Caco-2 (cell line): ENCODE measurements at regions not wholly inside any gene's neighbourhood (a gene's known extent, or its start where the extent isn't known, plus 50 kb on each side); places are given as distances from the start of the nearest gene placed in this dataset.

ENCODE experiments used
- BruUV-seq: library from RNA; stranded (reverse); fragments of 400-500 nt; replicated peaks from 2 replicates; lab custom pipeline; 2021; lab: Mats Ljungman, UMichigan
- CTCF ChIA-PET: fragments of 300-600 bp; sonication (Branson Sonifier 250); formaldehyde crosslinking; loops from one replicate; lab custom pipeline; 2022; ENCODE audit warnings: antibody characterized with exemption; lab: Charles Lee
- POLR2A ChIA-PET: fragments of 300-600 bp; sonication (Branson Sonifier 250); formaldehyde crosslinking; loops from one replicate; lab custom pipeline; 2022; ENCODE audit warnings: antibody characterized with exemption; lab: Charles Lee
- DNase-seq, 2 experiments: peaks; one replicate each; pipeline versions ENCODE4 v3.0.0 to v3.0.0-alpha.2; 2020 to 2022
- H3K27me3 ChIP-seq: replicated peaks from 2 replicates; pipeline ENCODE4 v1.6.0; 2011; ENCODE audit warnings: low read length; ENCODE audit not compliant: control insufficient read depth, insufficient read depth
- H3K36me3 ChIP-seq: 2 replicates; pipeline ENCODE4 v1.5.1; 2011; ENCODE audit warnings: low read length; ENCODE audit not compliant: control insufficient read depth, insufficient read depth
- H3K4me1 ChIP-seq: fragments of 250-450 bp; sonication (Bioruptor Pico); 2 replicates; pipeline ENCODE4 v1.5.1; 2020; ENCODE audit warnings: mild to moderate bottlenecking
- H3K4me3 ChIP-seq: 2 replicates; pipeline ENCODE4 v1.5.1; 2011; ENCODE audit warnings: low read depth, mild to moderate bottlenecking, control low read depth, low read length
- H3K9me3 ChIP-seq: fragments of 250-450 bp; sonication (Bioruptor Pico); 2 replicates; pipeline ENCODE4 v1.5.1; 2020; ENCODE audit warnings: mild to moderate bottlenecking, moderate library complexity
- H3K27ac Mint-ChIP-seq: one replicate; pipeline ENCODE4 v1.8.0; 2022; ENCODE audit warnings: mixed read lengths; ENCODE audit not compliant: unreplicated experiment
- H3K27me3 Mint-ChIP-seq: one replicate; pipeline ENCODE4 v1.8.0; 2022; ENCODE audit warnings: mixed read lengths; ENCODE audit not compliant: insufficient read depth, unreplicated experiment
- H3K36me3 Mint-ChIP-seq: one replicate; pipeline ENCODE4 v1.8.0; 2022; ENCODE audit warnings: mild to moderate bottlenecking, mixed read lengths; ENCODE audit not compliant: insufficient read depth, unreplicated experiment
- H3K4me1 Mint-ChIP-seq: one replicate; pipeline ENCODE4 v1.8.0; 2022; ENCODE audit warnings: low read depth, mixed read lengths; ENCODE audit not compliant: unreplicated experiment
- H3K4me3 Mint-ChIP-seq: one replicate; pipeline ENCODE4 v1.8.0; 2022; ENCODE audit warnings: mild to moderate bottlenecking, moderate library complexity, mixed read lengths; ENCODE audit not compliant: unreplicated experiment
- H3K9me3 Mint-ChIP-seq: one replicate; pipeline ENCODE4 v1.8.0; 2022; ENCODE audit warnings: mixed read lengths; ENCODE audit not compliant: unreplicated experiment
- CTCF ChIP-seq, 2 experiments: fragments of 200-600 bp in 1 of 2; IDR thresholded peaks; 1 replicate in 1 of 2; 2 replicates in 1 of 2; pipeline versions ENCODE4 v1.5.1 to v1.8.0; 2011 to 2022; ENCODE audit warnings: antibody characterized with exemption in 1 of 2, control low read depth in 1 of 2, inconsistent platforms in 1 of 2, low read depth in 1 of 2, low read length in 1 of 2, mild to moderate bottlenecking in 1 of 2, moderate library complexity in 1 of 2; ENCODE audit not compliant: insufficient read depth in 1 of 2, severe bottlenecking in 1 of 2, unreplicated experiment in 1 of 2
- intact Hi-C: fragments of 100-400 bp; cut with micrococcal nuclease; formaldehyde crosslinking; loops from one replicate; pipeline ENCODE4 v1.10.0; 2022; ENCODE audit not compliant: unreplicated experiment

GRCh38 chr12:41736436-41736835 lies 408.2 kb downstream of the GXYLT1 start:
- Histone ChIP-seq H3K36me3 (no peaks in the 10 kb centered on the region), H3K4me1 (no peaks in the 10 kb centered on the region), H3K4me3 (no peak overlapping the region), H3K27me3 (no peaks in the 10 kb centered on the region), H3K9me3 (no peaks in the 10 kb centered on the region)
- no peak for TF ChIP-seq CTCF (IDR thresholded peaks at IDR 0.05; ENCODE audit: insufficient read depth in 1 of 2, low read depth in 1 of 2, low read length in 1 of 2, severe bottlenecking in 1 of 2, unreplicated experiment in 1 of 2)
- no TSS peak for BruUV-seq
- DNase-seq: no peak
- CTCF ChIA-PET: no interaction called here
- no peak overlapping the region for H3K27ac Mint-ChIP-seq
- no peaks in the 10 kb centered on the region for H3K36me3 Mint-ChIP-seq
- POLR2A ChIA-PET: no interaction called here
- no peaks in the 10 kb centered on the region for H3K9me3 Mint-ChIP-seq
- no peak overlapping the region for H3K4me3 Mint-ChIP-seq
- no peaks in the 10 kb centered on the region for H3K27me3 Mint-ChIP-seq
- no peaks in the 10 kb centered on the region for H3K4me1 Mint-ChIP-seq
- intact Hi-C loops: no loop called here

DNA sequence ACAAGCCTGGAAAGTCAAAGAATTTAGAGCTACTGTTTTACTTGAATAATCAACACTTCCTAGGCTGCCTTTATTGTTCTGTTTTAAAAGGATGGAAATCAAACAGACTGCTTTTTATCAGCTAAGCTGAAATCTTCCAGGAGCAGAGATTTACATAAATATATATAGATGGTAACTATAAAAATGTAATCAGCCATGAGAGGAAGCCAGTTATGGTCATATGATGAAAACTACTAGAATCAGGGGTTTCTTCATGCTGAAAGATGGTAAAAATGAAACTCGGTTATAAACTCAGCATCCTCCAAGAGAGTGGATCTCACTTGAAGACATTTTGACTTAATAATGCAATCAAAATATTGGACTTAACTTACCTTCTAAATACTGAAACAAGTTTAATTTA lies 413.0 kb downstream of the GXYLT1 start:
- ChIA-PET POLR2A (no interaction called here), CTCF (no interaction called here)
- Mint-ChIP-seq H3K27ac (no peak overlapping the region), H3K27me3 (no peaks in the 10 kb centered on the region), H3K36me3 (no peaks in the 10 kb centered on the region), H3K4me3 (no peak overlapping the region), H3K4me1 (no peaks in the 10 kb centered on the region), H3K9me3 (no peaks in the 10 kb centered on the region)
- no peak for DNase-seq
- no TSS peak for BruUV-seq
- Histone ChIP-seq H3K4me3 (no peak overlapping the region), H3K4me1 (no peaks in the 10 kb centered on the region), H3K36me3 (no peaks in the 10 kb centered on the region), H3K27me3 (no peaks in the 10 kb centered on the region), H3K9me3 (no peaks in the 10 kb centered on the region)
- no peak for TF ChIP-seq CTCF (IDR thresholded peaks at IDR 0.05; ENCODE audit: insufficient read depth in 1 of 2, low read depth in 1 of 2, low read length in 1 of 2, severe bottlenecking in 1 of 2, unreplicated experiment in 1 of 2)
- intact Hi-C loops: no loop called here

- ChIA-PET POLR2A (no interaction called here), CTCF (no interaction called here)
- H3K4me1 Mint-ChIP-seq: no peaks in the 10 kb centered on the region
- Histone ChIP-seq H3K4me3 (no peak overlapping the region), H3K36me3 (no peaks in the 10 kb centered on the region), H3K27me3 (no peaks in the 10 kb centered on the region), H3K9me3 (no peaks in the 10 kb centered on the region), H3K4me1 (no peaks in the 10 kb centered on the region)
- DNase-seq: no peak
- no TSS peak for BruUV-seq
- H3K9me3 Mint-ChIP-seq: no peaks in the 10 kb centered on the region
- no peak for TF ChIP-seq CTCF (IDR thresholded peaks at IDR 0.05; ENCODE audit: insufficient read depth in 1 of 2, low read depth in 1 of 2, low read length in 1 of 2, severe bottlenecking in 1 of 2, unreplicated experiment in 1 of 2)
- no peak overlapping the region for H3K27ac Mint-ChIP-seq
- no peak overlapping the region for H3K4me3 Mint-ChIP-seq
- H3K36me3 Mint-ChIP-seq: no peaks in the 10 kb centered on the region
- H3K27me3 Mint-ChIP-seq: no peaks in the 10 kb centered on the region
- intact Hi-C loops: no loop called here
These were observed 413.6 kb downstream of the GXYLT1 start for GRCh38 chr12:41731061-41731460.
